ENCODE measurements at regions not wholly inside any gene's neighbourhood (a gene's known extent, or its start where the extent isn't known, plus 50 kb on each side); places are given as distances from the start of the nearest gene placed in this dataset.
A peak's percentile ranks its signal among the peaks of the same experiment; 100 is the strongest.
"Not testable (repeated sequence)": the region's sequence is repeated elsewhere in the genome, so short reads cannot be mapped to it uniquely, and the experiment has no call there.

DNA sequence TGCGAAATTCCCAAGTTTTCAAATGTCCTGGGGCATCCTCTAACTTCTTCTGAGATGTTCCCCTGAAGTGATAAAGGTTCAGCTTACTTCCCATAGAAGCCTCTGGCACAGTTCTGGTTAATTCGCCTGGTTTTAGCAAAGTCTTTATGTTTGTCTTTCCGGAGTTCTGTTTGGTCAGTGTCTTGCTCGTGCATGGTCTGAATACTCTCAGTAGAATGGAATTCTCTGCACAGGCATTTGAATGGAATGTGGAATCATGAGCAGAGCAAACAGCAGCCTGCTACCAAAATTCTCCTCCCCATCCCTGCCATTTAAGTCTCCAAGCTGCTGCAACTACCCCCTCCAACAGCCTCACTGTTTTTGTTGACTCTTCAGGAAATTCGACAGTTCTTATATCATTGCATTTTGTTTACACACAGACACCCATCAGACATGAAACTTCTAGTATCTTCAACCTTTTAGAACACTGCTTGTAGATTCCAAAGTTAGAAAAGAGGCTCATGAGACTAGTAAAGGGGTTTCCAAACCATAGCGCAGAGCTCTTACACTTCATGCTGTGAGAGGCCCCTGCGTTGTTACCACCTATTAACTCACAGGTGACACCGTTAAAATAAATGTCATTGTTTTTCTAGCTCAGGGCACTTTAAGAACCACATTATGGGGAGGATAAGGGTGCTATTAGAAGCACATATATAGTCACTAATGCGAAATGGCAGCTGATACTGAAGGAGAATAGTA is 129.7 kb downstream of the PLCE1 start:
- H3K4me3 ChIP-seq (ENCODE audit: control insufficient read depth, low read depth, low read length), result no peak overlapping the region
- DNase-seq (ENCODE audit: low read depth), result peak; percentile 49

GRCh38 chr10:94124147-94124546 is 130.4 kb downstream of the PLCE1 start:
- DNase-seq (ENCODE audit: low read depth), result not testable (repeated sequence)

More for the DNA sequence above, 129.7 kb downstream of the PLCE1 start:
- TF ChIP-seq, protein P1, sequence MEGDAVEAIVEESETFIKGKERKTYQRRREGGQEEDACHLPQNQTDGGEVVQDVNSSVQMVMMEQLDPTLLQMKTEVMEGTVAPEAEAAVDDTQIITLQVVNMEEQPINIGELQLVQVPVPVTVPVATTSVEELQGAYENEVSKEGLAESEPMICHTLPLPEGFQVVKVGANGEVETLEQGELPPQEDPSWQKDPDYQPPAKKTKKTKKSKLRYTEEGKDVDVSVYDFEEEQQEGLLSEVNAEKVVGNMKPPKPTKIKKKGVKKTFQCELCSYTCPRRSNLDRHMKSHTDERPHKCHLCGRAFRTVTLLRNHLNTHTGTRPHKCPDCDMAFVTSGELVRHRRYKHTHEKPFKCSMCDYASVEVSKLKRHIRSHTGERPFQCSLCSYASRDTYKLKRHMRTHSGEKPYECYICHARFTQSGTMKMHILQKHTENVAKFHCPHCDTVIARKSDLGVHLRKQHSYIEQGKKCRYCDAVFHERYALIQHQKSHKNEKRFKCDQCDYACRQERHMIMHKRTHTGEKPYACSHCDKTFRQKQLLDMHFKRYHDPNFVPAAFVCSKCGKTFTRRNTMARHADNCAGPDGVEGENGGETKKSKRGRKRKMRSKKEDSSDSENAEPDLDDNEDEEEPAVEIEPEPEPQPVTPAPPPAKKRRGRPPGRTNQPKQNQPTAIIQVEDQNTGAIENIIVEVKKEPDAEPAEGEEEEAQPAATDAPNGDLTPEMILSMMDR (IDR thresholded peaks at IDR 0.05; ENCODE audit: control insufficient read depth, insufficient read depth, low read depth, low read length, missing control alignments), result no peak

DNA sequence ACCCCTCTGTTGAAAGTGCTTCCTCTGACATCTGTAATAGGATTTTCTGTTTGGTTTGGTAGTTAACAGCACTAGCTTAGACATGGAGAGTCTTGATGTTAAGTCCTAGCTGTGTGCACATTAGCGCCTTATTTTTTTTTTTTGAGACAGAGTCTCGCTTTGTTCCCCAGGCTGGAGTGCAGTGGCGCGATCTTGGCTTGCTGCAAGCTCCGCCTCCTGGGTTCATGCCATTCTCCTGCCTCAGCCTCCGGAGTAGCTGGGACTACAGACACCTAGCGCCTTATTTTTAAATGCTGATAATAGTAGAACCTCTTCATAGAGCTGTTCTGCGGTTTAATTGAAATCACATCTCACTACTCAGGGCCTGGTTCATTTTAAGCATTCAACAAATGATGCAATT is 131.5 kb downstream of the PLCE1 start:
- not testable (repeated sequence) for DNase-seq (ENCODE audit: low read depth); H3K4me3 ChIP-seq (ENCODE audit: control insufficient read depth, low read depth, low read length)

More at GRCh38 chr10:94124147-94124546, 130.4 kb downstream of the PLCE1 start:
- not testable (repeated sequence) for H3K4me3 ChIP-seq (ENCODE audit: control insufficient read depth, low read depth, low read length)

GRCh38 chr10:94125856-94126255 is 132.1 kb downstream of the PLCE1 start:
- DNase-seq (ENCODE audit: low read depth), result peak; percentile 77
- TF ChIP-seq, protein P1 (IDR thresholded peaks at IDR 0.05; ENCODE audit: control insufficient read depth, insufficient read depth, low read depth, low read length, missing control alignments), result no peak
- no peak overlapping the region for H3K4me3 ChIP-seq (ENCODE audit: control insufficient read depth, low read depth, low read length)

GRCh38 chr10:94129393-94130130 is 135.8 kb downstream of the PLCE1 start:
- no peak overlapping the region for H3K4me3 ChIP-seq (ENCODE audit: control insufficient read depth, low read depth, low read length)
- TF ChIP-seq, protein P1 (IDR thresholded peaks at IDR 0.05; ENCODE audit: control insufficient read depth, insufficient read depth, low read depth, low read length, missing control alignments), result no peak
- DNase-seq (ENCODE audit: low read depth), result peak; percentile 65

DNA sequence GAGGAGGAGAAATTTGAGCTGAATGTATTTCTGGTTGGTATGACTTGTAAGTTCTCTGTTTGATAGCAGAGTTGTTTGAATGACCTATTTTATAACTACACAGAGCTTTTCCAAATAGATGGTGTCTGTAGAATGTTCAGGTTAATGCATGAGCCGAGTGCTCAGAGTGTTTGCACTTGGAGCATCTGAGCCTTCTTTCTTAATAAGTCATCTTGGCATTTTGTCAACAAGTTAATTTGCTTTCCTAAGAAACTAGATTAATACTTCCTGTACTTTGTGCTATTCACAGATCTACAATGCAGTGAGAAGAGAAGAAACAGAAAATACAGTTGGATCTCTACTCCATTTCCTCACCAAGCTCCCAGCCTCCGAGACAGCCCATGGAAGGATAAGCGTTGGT is 138.2 kb downstream of the PLCE1 start:
- no peak overlapping the region for H3K4me3 ChIP-seq (ENCODE audit: control insufficient read depth, low read depth, low read length)
- TF ChIP-seq, protein P1 (IDR thresholded peaks at IDR 0.05; ENCODE audit: control insufficient read depth, insufficient read depth, low read depth, low read length, missing control alignments), result no peak
- DNase-seq (ENCODE audit: low read depth), result no peak

DNA sequence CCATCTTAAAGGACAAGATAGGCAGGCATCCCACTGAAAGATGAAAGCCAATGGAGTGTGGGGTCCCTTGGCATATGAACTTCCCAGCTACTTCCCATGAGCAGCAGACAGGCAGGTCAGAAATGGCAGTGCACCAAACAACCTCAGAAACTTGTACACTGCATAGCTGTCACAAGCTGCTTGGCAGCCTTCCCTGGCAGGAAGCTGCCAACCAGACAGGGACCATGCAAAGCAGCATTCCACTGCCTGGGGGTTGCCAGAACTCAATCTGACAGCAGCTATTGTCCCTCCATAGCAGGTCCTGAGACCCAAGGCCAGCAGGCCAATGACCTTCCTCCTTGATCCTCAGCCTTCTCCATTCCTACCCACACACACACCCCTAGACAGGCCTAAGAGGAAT is 139.5 kb downstream of the PLCE1 start:
- no peak overlapping the region for H3K4me3 ChIP-seq (ENCODE audit: control insufficient read depth, low read depth, low read length)
- DNase-seq (ENCODE audit: low read depth), result no peak
- TF ChIP-seq, protein P1 (IDR thresholded peaks at IDR 0.05; ENCODE audit: control insufficient read depth, insufficient read depth, low read depth, low read length, missing control alignments), result no peak
